Tibial nerve (tissue), 4 donors: ENCODE measurements at regions not wholly inside any gene's neighbourhood (a gene's known extent, or its start where the extent isn't known, plus 50 kb on each side); places are given as distances from the start of the nearest gene placed in this dataset.

Experiments used
- CTCF ChIP-seq, 5 experiments: fragments of 200-600 bp in 3 of 5; fragments of 450-650 bp in 2 of 5; sonication (generic) in 3 of 5; IDR thresholded peaks; one replicate each; pipeline ENCODE4 v1.5.1; 2016 to 2019; ENCODE audit warnings: antibody characterized with exemption in 5 of 5, mild to moderate bottlenecking in 3 of 5, moderate library complexity in 2 of 5
- EP300 ChIP-seq, 2 donors: sonication (generic); formaldehyde crosslinking; IDR thresholded peaks; one replicate each; pipeline ENCODE4 v1.6.1; 2017; ENCODE audit warnings: antibody characterized with exemption in 2 of 2, mild to moderate bottlenecking in 1 of 2
- POLR2A ChIP-seq, 2 donors: fragments of 450-650 bp; IDR thresholded peaks; one replicate each; pipeline ENCODE4 v1.6.1; 2017; ENCODE audit warnings: antibody characterized with exemption in 2 of 2, mild to moderate bottlenecking in 2 of 2, moderate library complexity in 2 of 2

GRCh38 chr6:117136702-117137101, 128.7 kb upstream of the VGLL2 start:
- TF ChIP-seq POLR2A (IDR thresholded peaks at IDR 0.05) (no peak), CTCF (IDR thresholded peaks at IDR 0.05) (no peak), EP300 (IDR thresholded peaks at IDR 0.05) (no peak)
